NCI-H2081 treated with DMSO at 0.1 percent for 48 hours (cell line): ENCODE measurements at regions not wholly inside any gene's neighbourhood (a gene's known extent, or its start where the extent isn't known, plus 50 kb on each side); places are given as distances from the start of the nearest gene placed in this dataset.

Experiments
- DNase-seq: peaks from one replicate; lab custom pipeline; 2025; lab: John Stamatoyannopoulos, UW

DNA sequence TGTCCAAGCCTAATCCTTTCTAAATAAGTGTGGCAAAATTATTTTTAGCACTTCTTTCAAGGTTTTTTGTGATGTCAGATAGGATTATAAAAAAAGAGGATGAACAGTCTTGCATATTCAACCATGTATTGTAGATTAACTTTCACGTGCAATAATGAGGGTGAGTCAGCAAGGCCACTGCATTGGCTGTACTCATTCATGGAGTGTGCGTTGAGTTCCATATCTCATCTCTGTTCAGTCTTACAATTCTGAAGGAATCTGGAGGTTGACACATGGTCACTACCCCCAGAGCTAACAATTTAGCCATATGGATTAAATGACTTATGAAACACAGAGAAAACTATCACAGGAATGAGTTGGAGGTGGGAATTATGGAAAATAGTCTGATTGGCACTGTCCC lies 810.5 kb downstream of the SLC4A3 start:
- DNase-seq = no peak

DNA sequence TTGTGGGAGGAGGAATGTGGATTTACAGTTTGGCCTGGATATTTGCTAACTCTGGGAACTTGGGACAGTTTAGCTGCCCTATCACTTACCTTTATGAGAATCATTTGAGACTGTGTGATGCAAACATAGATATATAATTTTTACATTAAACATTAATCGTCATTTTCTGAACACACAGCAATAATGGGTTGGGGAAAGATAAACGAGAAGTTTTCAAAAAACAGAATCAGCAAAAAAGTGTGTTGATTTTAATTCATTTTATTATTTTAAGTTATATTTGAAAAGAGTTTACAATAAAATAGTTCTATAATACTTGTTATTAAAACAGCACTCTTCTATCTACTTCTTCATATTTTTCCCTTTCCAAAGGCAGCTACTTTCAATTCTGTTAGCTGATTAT lies 813.3 kb downstream of the SLC4A3 start:
- DNase-seq = no peak

DNA sequence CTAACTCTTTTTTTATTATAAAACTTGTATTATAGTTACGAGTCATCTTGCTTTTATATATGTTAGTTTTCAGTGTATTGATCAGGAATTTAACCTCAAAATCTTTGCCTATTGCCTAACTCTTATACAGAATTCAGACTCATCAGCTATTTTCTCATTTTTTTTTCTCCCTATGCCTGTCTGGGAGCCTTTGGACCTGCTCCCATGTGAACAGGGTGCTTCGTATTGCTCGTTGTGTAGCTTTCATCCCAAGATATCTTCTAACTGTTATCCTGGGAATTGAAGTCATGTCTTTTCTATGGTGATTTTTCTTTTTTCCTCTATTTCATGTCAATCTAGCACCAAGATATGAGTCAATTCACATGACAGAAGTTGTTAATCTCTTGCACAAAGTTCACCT lies 814.0 kb downstream of the SLC4A3 start:
- DNase-seq = no peak

DNA sequence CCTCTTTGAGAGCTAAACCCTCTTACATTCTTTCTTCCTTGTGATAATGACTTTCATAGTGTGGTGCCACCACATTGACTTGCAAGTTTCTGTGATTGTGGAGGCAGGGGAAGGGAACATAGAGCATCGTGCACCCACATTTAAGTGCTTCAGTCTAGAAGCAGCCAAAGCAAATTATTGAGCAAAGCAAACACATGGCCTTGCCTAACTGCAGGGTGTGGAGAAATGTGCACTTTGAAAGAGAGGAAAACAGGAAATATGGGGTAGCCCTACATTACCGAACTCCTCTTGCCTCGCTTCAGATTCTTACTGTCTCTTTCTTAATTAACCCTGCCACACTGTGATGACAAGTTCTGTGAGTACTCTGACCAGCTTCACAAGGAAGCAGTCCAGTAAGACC lies 814.6 kb downstream of the SLC4A3 start:
- no peak for DNase-seq

DNA sequence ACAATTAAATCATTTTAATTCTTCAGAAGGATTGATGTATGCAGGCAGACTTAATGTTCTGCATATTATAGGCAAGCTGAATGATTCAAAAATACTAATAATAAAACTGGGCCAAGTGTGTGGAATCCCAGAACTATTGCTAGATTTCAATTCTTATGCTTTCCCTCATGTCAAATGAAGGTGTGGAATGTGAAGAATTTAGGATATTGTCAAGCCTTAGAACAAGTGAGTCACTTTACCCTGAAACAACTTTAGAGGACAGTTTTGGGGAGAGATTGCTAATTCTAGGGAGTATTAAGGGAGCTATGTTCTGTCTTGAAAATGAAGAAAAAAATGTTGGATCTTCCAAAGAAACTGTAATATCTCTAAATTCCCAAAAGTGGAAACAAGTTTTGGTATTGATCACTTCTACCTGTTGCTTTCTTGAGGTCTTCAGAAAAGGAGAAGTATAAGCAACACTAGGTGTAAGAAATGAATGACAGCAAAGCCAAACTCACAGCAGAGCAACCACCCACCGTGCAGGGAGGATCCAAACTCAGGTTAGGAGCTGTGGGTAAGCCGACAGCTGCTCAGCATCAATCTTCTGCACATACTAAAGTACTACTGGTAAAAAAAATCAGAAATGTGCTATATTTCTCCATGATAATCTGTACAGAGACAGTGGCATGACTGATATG lies 818.1 kb downstream of the SLC4A3 start:
- DNase-seq = no peak

DNA sequence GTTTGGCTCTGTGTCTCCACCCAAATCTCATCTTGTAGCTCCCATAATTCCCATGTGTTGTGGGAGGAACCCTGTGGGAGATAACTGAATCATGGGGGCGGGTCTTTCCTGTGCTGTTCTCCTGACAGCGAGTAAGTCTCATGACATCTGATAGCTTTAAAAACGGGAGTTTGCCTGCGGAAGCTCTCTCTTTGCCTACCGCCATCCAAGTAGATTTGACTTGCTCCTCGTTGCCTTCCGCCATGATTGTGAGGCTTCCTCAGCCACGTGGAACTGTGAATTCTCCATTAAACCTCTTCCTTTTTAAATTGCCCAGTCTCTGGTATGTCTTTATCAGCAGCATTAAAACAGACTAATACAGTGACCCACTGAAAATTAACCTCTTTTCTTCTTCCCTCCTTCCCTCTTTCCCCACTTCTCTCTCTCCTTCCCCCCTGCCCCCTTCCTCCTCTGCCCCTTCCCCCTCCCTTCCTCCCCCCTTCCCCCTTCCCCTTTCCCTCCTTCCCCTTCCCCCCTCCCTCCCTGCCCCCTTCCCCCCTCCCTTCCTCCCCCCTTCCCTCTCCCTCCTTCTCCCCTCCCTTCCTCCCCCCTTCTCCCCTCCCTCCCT lies 818.8 kb downstream of the SLC4A3 start:
- no peak for DNase-seq

DNA sequence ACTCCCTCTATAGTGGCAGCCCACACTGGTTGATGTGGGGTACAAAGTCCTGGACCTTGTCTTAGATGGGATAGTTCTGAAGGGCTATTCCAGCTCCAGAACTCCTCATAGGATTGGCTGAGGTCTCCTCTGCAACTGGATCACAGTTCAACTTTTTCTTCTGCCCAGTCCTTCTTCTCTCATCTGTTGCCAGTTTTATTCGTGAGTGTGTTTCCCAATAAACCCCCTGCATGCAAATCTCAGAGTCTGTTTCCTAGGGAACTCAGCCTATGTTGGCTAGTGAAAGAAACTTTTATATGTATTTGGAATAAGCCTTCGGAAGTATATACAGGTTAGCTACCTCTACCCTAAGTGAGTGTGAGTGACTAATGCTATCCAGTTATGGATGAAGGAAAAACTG lies 823.4 kb downstream of the SLC4A3 start:
- DNase-seq = no peak

DNA sequence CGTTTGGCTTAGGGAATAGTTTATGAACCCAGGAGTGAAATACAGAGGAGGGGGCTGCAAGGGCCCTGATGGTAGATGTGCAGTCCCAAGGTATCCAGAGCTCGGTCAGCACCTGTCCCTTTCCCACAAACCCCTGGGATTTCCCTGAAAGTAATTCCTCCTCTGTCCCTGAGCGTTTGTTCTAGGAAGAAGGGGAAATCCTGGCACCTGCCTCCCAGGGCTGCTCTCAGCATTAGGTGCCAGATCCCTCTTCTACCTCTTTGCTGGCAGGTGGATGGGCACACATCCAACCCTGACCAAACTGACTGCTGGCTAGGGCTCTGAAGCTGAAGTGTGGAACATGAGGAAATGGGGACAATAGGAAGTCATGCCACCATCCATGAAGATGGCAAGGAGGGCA lies 824.0 kb downstream of the SLC4A3 start:
- DNase-seq = no peak

DNA sequence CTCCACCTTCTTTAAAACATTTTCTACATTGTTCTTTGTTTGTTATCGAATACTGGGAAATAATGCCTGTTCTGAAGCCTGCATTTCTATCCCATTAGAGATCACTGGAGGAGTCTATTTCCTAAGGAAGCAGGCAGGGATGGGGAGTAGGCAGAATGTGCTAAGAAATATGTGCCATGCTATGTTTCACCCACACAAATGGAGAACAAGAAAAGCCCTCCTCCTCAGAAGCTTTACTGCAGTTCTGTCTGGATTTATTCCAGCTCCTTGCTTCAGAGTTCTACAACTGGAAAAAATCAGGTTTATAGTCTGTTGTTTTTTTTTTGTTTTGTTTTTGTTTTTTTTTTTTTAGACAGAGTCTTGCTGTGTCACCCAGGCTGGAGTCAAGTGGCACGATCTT lies 825.1 kb downstream of the SLC4A3 start:
- DNase-seq = no peak

DNA sequence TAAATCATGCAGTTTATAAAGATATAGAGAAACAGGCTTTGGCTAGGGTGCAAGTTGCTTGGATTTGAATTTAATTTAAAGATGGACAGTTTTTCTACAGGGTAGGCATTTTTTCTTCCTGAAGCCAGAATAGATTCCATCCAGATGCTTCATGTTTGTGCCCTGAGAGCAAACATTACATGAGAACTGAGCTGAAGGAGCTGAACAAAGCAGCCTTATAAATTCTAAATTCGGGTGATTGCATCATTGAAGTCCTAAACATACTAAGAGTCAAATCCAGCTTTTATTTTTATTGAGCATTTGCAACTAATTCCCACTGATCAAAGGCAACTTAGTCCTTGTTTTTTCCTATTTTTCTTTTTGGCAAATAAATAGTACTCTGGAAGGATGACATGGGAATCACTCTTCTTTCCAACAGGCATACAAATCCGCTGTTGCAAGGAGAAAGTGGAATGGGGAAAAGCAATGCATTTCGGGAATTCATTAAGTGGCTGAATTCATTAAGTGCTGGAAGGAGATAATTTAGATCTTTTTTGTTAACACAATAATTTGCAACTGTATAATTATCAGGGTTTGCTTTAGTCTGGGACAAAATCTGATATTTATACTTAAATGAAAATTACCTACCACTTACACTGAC lies 828.0 kb downstream of the SLC4A3 start:
- DNase-seq = no peak

DNA sequence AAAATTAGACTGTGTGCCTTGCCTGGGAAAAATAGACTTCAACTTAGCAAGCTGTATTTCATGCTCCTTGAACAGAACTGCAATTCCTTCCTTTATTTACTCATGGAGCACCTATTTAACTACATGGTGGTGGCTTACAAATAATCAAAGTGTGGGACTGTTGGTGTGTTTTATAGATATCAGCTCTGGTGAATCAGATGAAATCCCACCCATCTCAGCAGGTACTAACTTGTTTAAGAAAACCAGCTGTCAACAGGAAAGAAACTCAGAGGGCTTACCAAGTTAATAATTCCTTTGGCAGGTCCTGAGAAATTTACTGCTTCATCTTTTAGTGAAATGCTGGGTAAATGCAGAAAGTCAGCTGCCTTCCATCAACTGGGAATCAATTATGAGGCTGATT lies 830.6 kb downstream of the SLC4A3 start:
- DNase-seq = no peak

DNA sequence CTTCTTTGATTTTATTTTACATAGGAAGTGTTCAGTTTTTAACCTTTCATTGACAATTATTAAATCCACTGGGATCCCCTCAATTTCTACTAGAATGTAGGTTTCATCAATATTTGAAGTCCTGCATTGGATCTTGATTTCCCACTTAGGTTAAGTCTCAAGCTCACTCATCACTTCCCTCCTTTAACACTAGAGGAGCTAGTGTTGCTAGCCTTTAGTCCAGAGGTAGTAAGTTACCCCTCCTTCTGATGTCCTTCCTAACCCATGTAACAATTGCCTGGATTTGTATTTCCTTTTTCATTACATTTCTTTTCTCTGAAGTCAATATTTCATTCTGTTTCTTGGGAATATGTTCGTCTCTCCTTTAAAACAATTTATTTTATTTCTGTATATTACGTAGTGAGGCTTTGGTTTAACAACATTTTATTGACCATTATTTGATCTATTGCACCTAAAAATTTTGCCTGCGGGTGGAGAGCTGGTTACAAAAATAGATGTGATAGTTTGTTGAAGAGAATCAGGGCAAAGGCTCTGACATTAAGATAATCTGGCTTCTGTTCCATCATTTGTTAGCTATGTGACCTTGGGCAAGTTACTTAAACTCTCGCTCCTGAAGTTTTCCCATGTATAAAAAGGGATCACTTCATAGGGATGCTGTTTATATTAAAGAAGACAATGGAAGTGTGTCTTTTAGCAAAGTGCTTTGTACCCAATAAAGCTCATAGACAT lies 833.0 kb downstream of the SLC4A3 start:
- DNase-seq = no peak

DNA sequence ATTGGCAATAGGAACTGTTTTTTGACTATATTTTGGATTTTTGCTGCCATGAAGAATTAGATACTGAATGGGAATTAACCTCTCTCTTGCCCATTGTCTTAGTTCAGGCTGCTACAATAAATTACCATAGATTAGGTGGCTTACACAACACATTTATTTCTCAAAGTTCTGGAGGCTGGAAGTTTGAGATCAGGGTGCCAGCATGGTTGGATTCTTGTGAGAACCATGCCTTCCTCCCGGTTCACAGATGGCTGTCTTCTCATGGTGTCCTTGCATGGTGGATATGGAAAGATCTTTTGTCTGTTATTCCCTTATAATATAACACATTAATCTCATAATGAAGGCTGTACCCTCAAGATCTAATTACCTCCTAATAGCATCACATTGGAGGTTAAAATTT lies 836.4 kb downstream of the SLC4A3 start:
- no peak for DNase-seq

DNA sequence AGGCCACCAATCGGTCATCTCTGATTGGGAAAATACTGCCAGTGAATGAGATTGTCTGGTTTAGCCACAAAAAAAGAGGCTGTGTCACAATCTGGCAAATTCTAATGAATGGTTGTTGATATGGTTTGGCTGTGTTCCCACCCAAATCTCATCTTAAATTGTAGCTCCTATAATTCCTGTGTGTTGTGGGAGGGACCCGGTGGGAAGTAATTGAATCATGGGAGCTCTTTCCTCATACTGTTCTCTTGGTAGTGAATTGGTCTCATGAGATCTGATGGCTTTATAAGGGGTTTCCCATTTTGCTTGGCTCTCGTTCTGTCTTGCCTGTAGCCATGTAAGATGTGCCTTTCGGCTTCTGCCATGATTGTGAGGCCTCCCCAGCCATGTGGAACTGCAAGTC lies 838.3 kb downstream of the SLC4A3 start:
- DNase-seq = no peak

DNA sequence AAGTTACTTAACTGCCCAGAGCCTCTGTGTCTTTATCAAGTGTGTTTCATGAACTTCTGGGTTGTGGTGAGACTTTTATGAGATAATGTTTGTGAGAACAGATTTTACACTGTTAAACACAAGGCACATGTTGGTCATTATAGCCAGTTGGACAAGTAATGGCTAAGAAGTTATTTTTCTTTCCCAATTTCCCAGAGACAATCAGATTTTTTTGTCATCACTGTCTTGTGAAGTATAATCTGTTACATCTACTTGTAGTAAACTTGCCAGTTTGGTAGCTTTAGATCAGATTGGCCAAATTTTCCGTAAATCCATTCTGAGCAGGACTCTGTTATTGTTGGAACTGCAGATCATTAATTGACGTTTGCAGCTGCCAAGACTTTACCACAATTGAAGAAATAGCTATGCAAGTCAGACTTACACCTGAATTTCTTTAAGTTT lies 838.8 kb downstream of the SLC4A3 start:
- DNase-seq = no peak

DNA sequence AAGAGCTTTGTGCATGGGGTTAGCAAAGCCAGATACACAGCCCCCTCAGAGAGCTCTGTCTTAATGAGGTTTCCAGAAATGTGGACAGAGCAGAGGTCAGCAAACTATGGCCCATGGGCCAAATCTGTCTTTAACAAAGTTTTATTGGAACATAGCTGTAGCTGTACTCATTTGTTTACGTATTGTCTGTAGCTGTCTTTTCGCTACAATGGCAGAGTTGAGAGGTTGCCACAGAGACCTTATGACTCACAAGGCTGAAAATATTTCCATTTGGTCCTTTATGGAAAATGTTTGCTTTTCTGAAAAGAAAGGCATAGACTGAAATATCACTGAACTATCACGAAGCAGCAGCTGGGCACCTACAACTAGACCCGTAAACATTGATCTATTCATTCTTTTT lies 841.8 kb downstream of the SLC4A3 start:
- no peak for DNase-seq

DNA sequence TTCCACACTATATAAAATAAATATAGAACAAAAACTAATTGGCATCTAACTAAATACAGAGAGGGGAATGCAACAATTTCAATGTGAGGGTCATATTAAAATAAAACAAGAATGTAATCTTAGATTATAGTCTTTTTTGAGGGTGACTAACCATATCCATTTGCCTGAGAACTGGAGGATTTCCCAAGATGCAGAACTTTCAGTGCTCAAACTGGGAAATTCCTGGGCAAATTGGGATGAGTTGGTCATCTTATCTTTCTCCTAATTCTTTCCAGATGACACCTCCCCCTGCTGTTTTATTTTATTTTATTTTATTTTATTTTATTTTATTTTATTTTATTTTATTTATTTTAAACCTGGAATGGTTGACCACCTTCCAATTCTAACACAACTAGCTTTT lies 846.2 kb downstream of the SLC4A3 start:
- DNase-seq = no peak

DNA sequence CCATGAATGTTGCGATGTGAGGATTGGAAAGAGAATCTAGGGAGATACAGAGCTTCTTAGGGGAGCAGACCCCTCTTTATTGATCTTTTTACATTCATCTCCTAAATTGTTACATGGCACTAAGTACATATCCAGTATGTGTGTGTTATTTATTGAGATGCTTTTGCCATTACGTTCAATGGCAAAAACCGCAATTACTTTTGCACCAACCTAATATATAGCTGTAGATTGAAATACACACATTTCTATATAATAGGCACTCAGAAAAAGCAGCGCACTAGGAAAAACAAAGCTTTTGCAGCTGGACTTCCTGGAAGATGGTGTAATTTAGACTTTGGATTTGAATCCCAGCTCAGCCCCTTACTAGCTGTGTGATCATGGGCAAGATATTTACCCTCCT lies 849.4 kb downstream of the SLC4A3 start:
- DNase-seq = no peak

DNA sequence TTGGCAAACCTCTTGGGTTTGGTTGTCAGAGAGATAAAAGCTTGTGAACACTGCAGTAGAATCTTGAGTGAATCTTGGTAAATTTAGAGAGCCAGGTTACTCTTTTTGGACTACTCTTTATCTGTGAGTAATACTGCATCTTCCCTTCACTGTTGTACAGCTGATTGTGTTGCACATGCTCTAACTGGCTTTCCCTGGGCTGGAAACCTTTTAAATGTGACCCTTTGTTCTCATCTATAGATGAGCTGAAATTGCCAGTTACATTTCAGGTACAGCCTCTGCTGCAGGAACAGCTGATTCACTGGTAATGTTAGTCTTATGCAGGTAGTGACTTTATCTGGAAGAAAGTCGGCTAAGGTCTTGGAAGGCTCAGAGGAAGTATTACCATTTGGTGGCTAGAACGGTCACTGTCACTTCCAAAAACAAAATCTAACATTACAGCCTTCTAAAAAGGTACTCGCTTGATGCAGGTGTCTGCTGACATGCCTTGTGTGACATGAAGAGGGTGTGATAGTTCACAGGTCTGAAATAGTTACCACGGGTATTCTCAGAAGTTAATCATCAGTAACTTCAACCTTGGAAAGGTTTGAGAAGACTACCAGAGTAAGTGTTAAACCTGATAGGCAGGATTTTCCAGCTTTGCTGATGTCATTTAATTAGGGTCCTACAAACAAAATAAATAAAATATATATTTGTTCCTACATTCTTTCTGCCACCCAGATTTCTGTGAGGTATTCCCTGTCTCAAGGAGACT lies 851.1 kb downstream of the SLC4A3 start:
- no peak for DNase-seq

DNA sequence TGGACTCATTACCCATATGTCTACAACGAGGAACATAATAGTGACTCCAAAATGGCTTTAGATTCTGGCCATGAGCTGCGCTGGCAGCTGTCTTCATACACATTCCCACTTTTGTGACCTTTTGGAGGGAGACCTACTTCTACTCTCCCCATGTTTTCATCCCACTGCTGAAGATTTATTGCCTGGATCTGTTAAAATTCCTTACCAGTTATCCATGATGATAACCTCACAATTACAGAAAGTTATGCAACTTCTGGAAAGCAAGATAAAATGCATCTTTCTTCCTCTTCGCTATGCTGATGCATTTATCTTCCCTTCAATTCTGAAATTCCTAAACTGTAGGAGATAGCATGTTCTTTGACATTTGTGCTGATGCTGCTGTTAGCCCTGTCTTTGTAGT lies 855.3 kb downstream of the SLC4A3 start:
- no peak for DNase-seq

DNA sequence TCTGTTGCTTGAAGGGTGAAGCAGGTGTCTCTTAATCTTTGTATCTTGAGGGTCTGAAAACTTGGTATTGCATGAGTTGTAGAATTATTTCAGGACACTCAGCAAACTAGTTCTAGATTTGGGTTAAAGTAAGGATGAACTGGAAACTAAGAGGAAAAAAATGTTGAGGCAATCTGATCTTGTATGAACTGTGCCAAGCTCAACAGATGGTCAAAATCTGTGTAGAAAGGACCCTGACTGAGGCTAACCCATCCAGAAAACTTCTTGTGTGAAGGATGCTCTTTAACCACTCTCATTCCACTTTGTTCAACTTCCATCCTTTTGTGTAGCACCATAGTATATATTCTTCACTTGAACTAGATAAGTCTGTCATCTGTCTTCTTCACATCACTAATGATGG lies 861.7 kb downstream of the SLC4A3 start:
- DNase-seq = no peak

DNA sequence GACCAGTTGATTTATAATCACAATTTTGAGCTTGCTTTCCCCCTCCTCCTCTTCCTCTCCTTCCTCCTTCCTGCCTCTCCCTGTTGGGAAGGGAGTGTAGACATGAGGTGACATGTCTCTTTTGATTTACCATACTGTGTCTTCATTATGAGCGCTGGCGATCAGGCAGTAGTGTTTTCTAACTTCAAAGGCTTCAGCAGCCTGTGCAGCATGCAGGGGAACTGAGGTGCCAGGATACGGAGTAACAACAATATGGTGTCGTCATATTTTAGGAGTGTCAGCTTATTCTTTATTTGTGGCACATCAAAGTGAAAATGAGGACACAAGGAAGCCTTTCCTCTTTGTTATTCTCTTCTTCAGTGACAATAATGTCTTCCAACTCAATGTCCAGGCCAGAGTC lies 864.2 kb downstream of the SLC4A3 start:
- no peak for DNase-seq
